Upper lobe of right lung (tissue), 1 donor: ENCODE measurements at regions not wholly inside any gene's neighbourhood (a gene's known extent, or its start where the extent isn't known, plus 50 kb on each side); places are given as distances from the start of the nearest gene placed in this dataset.

Source experiments
- ATAC-seq: fragments of 200-7000 bp; cut with Tn5 transposase; one replicate; pipeline ENCODE4 v1.9.1; 2020; ENCODE audit warnings: mild to moderate bottlenecking, moderate library complexity
- DNase-seq: peaks from one replicate; pipeline ENCODE4 v3.0.0-alpha.2; 2020
- H3K27ac ChIP-seq: fragments of 200-600 bp; one replicate; pipeline ENCODE4 v1.8.0; 2022
- H3K27me3 ChIP-seq: fragments of 200-600 bp; one replicate; pipeline ENCODE4 v1.8.0; 2022; ENCODE audit warnings: mild to moderate bottlenecking
- H3K36me3 ChIP-seq: fragments of 200-600 bp; one replicate; pipeline ENCODE4 v1.8.0; 2022
- H3K4me1 ChIP-seq: fragments of 200-600 bp; one replicate; pipeline ENCODE4 v1.8.0; 2022
- H3K4me3 ChIP-seq: fragments of 200-600 bp; one replicate; pipeline ENCODE4 v1.8.0; 2022; ENCODE audit warnings: mild to moderate bottlenecking
- H3K9me3 ChIP-seq: fragments of 200-600 bp; one replicate; pipeline ENCODE4 v1.8.0; 2022
- CTCF ChIP-seq: fragments of 200-600 bp; IDR thresholded peaks from one replicate; pipeline ENCODE4 v1.8.0; 2022; ENCODE audit warnings: antibody characterized with exemption
- intact Hi-C: fragments of 100-400 bp; cut with DNase I; formaldehyde crosslinking; loops from one replicate; pipeline ENCODE4 v1.11.0; 2022
- donor health status: DM: no; HTN: yes; CAD: no; lungs with severe emphysema.

GRCh38 chr5:23823521-23823920 lies 316.1 kb downstream of the PRDM9 start:
- ATAC-seq (no peak), DNase-seq (no peak)
- no peaks in the 10 kb centered on the region for H3K27me3 ChIP-seq
- no peaks in the 10 kb centered on the region for H3K36me3 ChIP-seq
- intact Hi-C loops, result no loop called here
- no peak overlapping the region for H3K4me3 ChIP-seq
- no peaks in the 10 kb centered on the region for H3K9me3 ChIP-seq
- no peaks in the 10 kb centered on the region for H3K4me1 ChIP-seq
- no peak overlapping the region for H3K27ac ChIP-seq
- no peak for TF ChIP-seq CTCF

- intact Hi-C loops, result no loop called here
- H3K36me3 ChIP-seq, result no peaks in the 10 kb centered on the region
- H3K27ac ChIP-seq, result no peak overlapping the region
- DNase-seq (no peak), ATAC-seq (no peak)
- no peaks in the 10 kb centered on the region for H3K4me1 ChIP-seq
- H3K27me3 ChIP-seq, result no peaks in the 10 kb centered on the region
- no peak overlapping the region for H3K4me3 ChIP-seq
- TF ChIP-seq CTCF, result no peak
- no peaks in the 10 kb centered on the region for H3K9me3 ChIP-seq
Measured at GRCh38 chr5:23825196-23825595, 317.8 kb downstream of the PRDM9 start.

GRCh38 chr5:23840083-23840482 lies 332.7 kb downstream of the PRDM9 start:
- TF ChIP-seq CTCF, result no peak
- intact Hi-C loops, result no loop called here
- ATAC-seq (no peak), DNase-seq (no peak)
- Histone ChIP-seq H3K9me3 (no peaks in the 10 kb centered on the region), H3K4me3 (no peak overlapping the region), H3K27ac (no peak overlapping the region), H3K36me3 (no peaks in the 10 kb centered on the region), H3K27me3 (no peaks in the 10 kb centered on the region), H3K4me1 (no peaks in the 10 kb centered on the region)

GRCh38 chr5:23864786-23865185 lies 357.4 kb downstream of the PRDM9 start:
- TF ChIP-seq CTCF, result no peak
- Histone ChIP-seq H3K36me3 (no peaks in the 10 kb centered on the region), H3K4me1 (no peaks in the 10 kb centered on the region), H3K27ac (no peak overlapping the region), H3K4me3 (no peak overlapping the region), H3K9me3 (no peaks in the 10 kb centered on the region), H3K27me3 (no peaks in the 10 kb centered on the region)
- intact Hi-C loops, result no loop called here
- no peak for DNase-seq
- ATAC-seq, result no peak

- Histone ChIP-seq H3K27me3 (no peaks in the 10 kb centered on the region), H3K4me1 (no peaks in the 10 kb centered on the region), H3K4me3 (no peak overlapping the region), H3K27ac (no peak overlapping the region), H3K9me3 (no peaks in the 10 kb centered on the region), H3K36me3 (no peaks in the 10 kb centered on the region)
- TF ChIP-seq CTCF, result no peak
- intact Hi-C loops, result no loop called here
- ATAC-seq (no peak), DNase-seq (no peak)
Measured at GRCh38 chr5:23877847-23878246, 370.4 kb downstream of the PRDM9 start.

GRCh38 chr5:23884405-23885031 lies 377.1 kb downstream of the PRDM9 start:
- H3K27ac ChIP-seq, result no peak overlapping the region
- ATAC-seq (no peak), DNase-seq (no peak)
- no peaks in the 10 kb centered on the region for H3K36me3 ChIP-seq
- H3K9me3 ChIP-seq, result no peaks in the 10 kb centered on the region
- no peak overlapping the region for H3K4me3 ChIP-seq
- intact Hi-C loops, result no loop called here
- no peaks in the 10 kb centered on the region for H3K4me1 ChIP-seq
- no peak for TF ChIP-seq CTCF
- no peaks in the 10 kb centered on the region for H3K27me3 ChIP-seq
